Suprapubic skin (tissue), 4 donors: ENCODE measurements at regions not wholly inside any gene's neighbourhood (a gene's known extent, or its start where the extent isn't known, plus 50 kb on each side); places are given as distances from the start of the nearest gene placed in this dataset.

Experiments used
- DNase-seq, 2 donors: peaks; one replicate each; pipeline ENCODE4 v3.0.0-alpha.2; 2019; ENCODE audit warnings: low spot score in 2 of 2
- H3K27ac ChIP-seq: fragments of 200-600 bp; sonication (generic); one replicate; pipeline ENCODE4 v1.5.1; 2019
- H3K27me3 ChIP-seq: fragments of 200-600 bp; sonication (generic); one replicate; pipeline ENCODE4 v1.5.1; 2019
- H3K36me3 ChIP-seq: fragments of 200-600 bp; sonication (generic); one replicate; pipeline ENCODE4 v1.5.1; 2019
- H3K4me1 ChIP-seq: fragments of 200-600 bp; sonication (generic); one replicate; pipeline ENCODE4 v1.5.1; 2019
- H3K4me3 ChIP-seq: fragments of 200-600 bp; sonication (generic); one replicate; pipeline ENCODE4 v1.5.1; 2019; ENCODE audit warnings: mild to moderate bottlenecking
- H3K9me3 ChIP-seq: fragments of 200-600 bp; sonication (generic); one replicate; pipeline ENCODE4 v1.5.1; 2019
- CTCF ChIP-seq, 2 donors: fragments of 200-600 bp in 1 of 2; fragments of 450-650 bp in 1 of 2; sonication (generic) in 1 of 2; IDR thresholded peaks; one replicate each; pipeline ENCODE4 v1.5.1; 2016 to 2019; ENCODE audit warnings: antibody characterized with exemption in 2 of 2, mild to moderate bottlenecking in 1 of 2, moderate library complexity in 1 of 2
- EP300 ChIP-seq: sonication (generic); formaldehyde crosslinking; IDR thresholded peaks from one replicate; pipeline ENCODE4 v1.6.1; 2017; ENCODE audit warnings: antibody characterized with exemption
- POLR2A ChIP-seq, 2 donors: fragments of 450-650 bp; IDR thresholded peaks; one replicate each; pipeline ENCODE4 v1.6.1; 2017; ENCODE audit warnings: antibody characterized with exemption in 2 of 2, mild to moderate bottlenecking in 2 of 2, moderate library complexity in 2 of 2
- POLR2AphosphoS5 ChIP-seq, 3 donors: sonication (generic); formaldehyde crosslinking; IDR thresholded peaks; one replicate each; pipeline ENCODE4 v1.6.1; 2017; ENCODE audit warnings: antibody characterized with exemption in 3 of 3
- WGBS: methylation state at CpG from one replicate; pipeline ENCODE4 v1.1.5; 2018; 5-methylcytosine and 5-hydroxymethylcytosine counted together

GRCh38 chr3:176789947-176790346 lies 407.3 kb downstream of the TBL1XR1 start:
- Histone ChIP-seq H3K36me3 (no peaks in the 10 kb centered on the region), H3K9me3 (no peaks in the 10 kb centered on the region), H3K27ac (no peak overlapping the region), H3K4me3 (no peak overlapping the region), H3K4me1 (no peaks in the 10 kb centered on the region), H3K27me3 (no peaks in the 10 kb centered on the region)
- no peak for TF ChIP-seq POLR2A (IDR thresholded peaks at IDR 0.05)
- no peak for TF ChIP-seq EP300
- no peak for TF ChIP-seq POLR2AphosphoS5 (IDR thresholded peaks at IDR 0.05)
- no peak for TF ChIP-seq CTCF (IDR thresholded peaks at IDR 0.05)
- 82% methylated on average over 3 of the region's 3 CpGs for WGBS
- DNase-seq: no peak

- DNase-seq: no peak
- no peaks in the 10 kb centered on the region for H3K27me3 ChIP-seq
- no peaks in the 10 kb centered on the region for H3K4me1 ChIP-seq
- TF ChIP-seq EP300 (no peak), POLR2AphosphoS5 (IDR thresholded peaks at IDR 0.05) (no peak), CTCF (IDR thresholded peaks at IDR 0.05) (no peak), POLR2A (IDR thresholded peaks at IDR 0.05) (no peak)
- H3K4me3 ChIP-seq: no peak overlapping the region
- no peaks in the 10 kb centered on the region for H3K9me3 ChIP-seq
- no peaks in the 10 kb centered on the region for H3K36me3 ChIP-seq
- no peak overlapping the region for H3K27ac ChIP-seq
- 59% methylated on average over 1 of the region's 1 CpG for WGBS
Observed at GRCh38 chr3:176789281-176789705, 408.0 kb downstream of the TBL1XR1 start.

GRCh38 chr3:176787506-176787905 lies 409.8 kb downstream of the TBL1XR1 start:
- no peaks in the 10 kb centered on the region for H3K9me3 ChIP-seq
- H3K27me3 ChIP-seq: no peaks in the 10 kb centered on the region
- no peak for DNase-seq
- H3K27ac ChIP-seq: no peak overlapping the region
- TF ChIP-seq CTCF (IDR thresholded peaks at IDR 0.05) (no peak), POLR2A (IDR thresholded peaks at IDR 0.05) (no peak), EP300 (no peak), POLR2AphosphoS5 (IDR thresholded peaks at IDR 0.05) (no peak)
- H3K36me3 ChIP-seq: no peaks in the 10 kb centered on the region
- H3K4me3 ChIP-seq: no peak overlapping the region
- H3K4me1 ChIP-seq: no peaks in the 10 kb centered on the region
- 73% methylated on average over 3 of the region's 3 CpGs for WGBS

- TF ChIP-seq POLR2A (IDR thresholded peaks at IDR 0.05): no peak
- TF ChIP-seq CTCF (IDR thresholded peaks at IDR 0.05): no peak
- no peak for TF ChIP-seq POLR2AphosphoS5 (IDR thresholded peaks at IDR 0.05)
- TF ChIP-seq EP300: no peak
- 28% methylated on average over 3 of the region's 3 CpGs for WGBS
- H3K36me3 ChIP-seq: no peaks in the 10 kb centered on the region
Observed at GRCh38 chr3:176785171-176785570, 412.1 kb downstream of the TBL1XR1 start.

GRCh38 chr3:176780766-176781165 lies 416.5 kb downstream of the TBL1XR1 start:
- no peak overlapping the region for H3K4me3 ChIP-seq
- no peaks in the 10 kb centered on the region for H3K36me3 ChIP-seq
- H3K27ac ChIP-seq: no peak overlapping the region
- DNase-seq: no peak
- H3K9me3 ChIP-seq: no peaks in the 10 kb centered on the region
- TF ChIP-seq POLR2A (IDR thresholded peaks at IDR 0.05): no peak
- no peak for TF ChIP-seq EP300
- TF ChIP-seq POLR2AphosphoS5 (IDR thresholded peaks at IDR 0.05): no peak
- TF ChIP-seq CTCF (IDR thresholded peaks at IDR 0.05): no peak
- H3K4me1 ChIP-seq: no peaks in the 10 kb centered on the region
- no peaks in the 10 kb centered on the region for H3K27me3 ChIP-seq

More at GRCh38 chr3:176785171-176785570, 412.1 kb downstream of the TBL1XR1 start:
- no peak overlapping the region for H3K27ac ChIP-seq
- no peaks in the 10 kb centered on the region for H3K4me1 ChIP-seq
- H3K4me3 ChIP-seq: no peak overlapping the region
- DNase-seq: no peak
- H3K27me3 ChIP-seq: no peaks in the 10 kb centered on the region
- H3K9me3 ChIP-seq: no peaks in the 10 kb centered on the region
